Right lung (tissue), 2 donors: ENCODE measurements at regions not wholly inside any gene's neighbourhood (a gene's known extent, or its start where the extent isn't known, plus 50 kb on each side); places are given as distances from the start of the nearest gene placed in this dataset.

Source experiments
- DNase-seq, 2 donors: peaks; one replicate each; pipeline ENCODE4 v3.0.0-alpha.2; 2013

DNA sequence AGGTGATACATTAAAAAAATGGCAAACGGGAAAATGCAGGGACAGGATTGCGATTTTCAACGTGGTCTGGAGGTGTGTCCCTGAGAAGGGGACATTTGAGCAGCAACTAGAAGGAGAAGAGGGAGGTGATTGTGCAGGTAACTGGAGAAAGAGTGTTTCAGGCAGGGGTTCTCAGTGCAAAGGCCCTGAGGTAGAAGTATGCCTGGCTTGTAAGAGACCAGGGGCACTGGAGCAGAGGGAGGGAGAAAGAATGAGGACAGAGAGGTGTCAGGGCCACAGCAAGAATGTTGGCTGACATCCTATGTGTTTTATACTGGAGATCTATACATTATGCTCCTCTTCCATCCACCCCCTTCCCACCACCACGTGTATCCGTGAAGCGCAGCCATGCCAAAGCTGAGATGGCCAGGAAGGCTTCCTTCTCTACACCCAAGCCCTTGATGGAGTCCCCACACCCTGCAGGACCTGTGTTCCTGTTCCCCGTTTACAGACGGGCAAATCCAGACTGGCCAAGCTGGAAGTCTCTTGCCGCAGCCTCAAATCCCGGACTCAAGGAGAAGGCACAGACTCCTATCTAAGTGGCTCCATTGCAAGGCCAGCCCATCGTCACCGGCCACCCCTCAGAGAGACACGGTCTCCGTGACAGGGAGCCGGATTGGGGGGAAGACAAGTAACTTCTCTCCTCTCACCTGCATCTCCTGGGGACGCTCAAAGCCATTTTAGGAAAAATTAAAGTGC lies 416.1 kb downstream of the MN1 start:
- no peak for DNase-seq

DNA sequence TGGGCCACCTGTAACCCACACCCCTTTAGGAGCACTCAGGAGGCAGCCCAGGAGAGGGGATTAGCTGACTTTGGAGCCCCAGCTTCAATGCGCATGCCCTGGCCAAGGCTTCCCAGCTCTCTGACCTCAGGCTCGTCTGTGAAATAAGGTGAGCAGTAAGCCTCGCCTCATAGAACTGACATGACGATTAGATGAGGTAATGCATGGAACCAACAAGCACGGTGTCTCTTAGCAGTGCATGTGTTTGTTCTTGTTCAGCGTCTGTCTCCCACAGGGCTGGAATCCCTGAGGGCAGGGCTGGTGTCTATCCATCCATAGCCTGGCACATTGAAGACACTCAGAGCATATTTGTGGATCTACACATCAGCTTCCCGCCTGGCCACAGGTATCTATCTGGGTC lies 415.4 kb downstream of the MN1 start:
- DNase-seq = no peak

DNA sequence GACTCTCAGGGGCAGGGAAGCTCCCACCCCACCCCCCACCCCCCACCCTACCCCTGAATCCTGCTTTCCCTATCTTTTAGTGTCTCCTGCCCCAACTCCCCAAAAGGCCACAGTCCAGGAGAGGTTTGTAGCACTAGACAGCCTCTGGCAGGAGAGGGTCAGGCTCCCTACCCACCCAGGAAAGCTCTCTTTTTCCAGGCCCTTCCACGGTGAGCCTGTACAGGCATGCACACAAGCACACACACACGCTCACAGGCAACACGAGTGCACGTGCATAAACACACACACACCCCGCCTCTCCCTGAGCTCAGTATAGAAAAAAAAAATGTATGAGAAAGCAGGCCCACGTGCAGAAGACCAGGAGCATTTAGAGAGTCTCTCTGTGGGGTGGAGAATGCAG lies 414.0 kb downstream of the MN1 start:
- no peak for DNase-seq

DNA sequence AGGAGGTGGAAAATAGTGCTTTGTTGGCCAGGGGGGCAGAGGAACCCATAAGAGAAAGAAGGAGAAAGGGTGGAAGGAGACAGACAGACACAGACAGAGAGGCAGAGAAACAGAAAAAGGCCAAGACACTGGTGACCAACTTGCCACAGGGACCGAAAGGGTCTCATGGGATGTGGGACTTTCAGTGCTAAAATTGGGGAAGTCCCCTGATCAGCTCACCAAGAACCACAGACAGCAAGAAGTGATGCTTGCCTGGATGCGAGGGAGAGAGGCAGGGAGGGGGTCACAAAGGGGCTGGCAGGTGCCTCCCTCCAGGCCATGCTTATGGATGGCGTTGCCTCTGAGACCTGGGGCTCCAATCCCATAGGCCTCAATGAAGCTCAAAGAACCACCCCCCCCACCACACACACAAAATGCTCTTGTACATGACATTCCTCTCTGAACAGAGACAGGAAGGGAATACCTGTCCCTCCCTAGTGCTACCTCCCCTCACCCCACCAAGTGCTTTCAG lies 413.4 kb downstream of the MN1 start:
- DNase-seq = no peak

GRCh38 chr22:27389727-27390075 lies 411.9 kb downstream of the MN1 start:
- no peak for DNase-seq

GRCh38 chr22:27391092-27391770 lies 410.3 kb downstream of the MN1 start:
- no peak for DNase-seq

DNA sequence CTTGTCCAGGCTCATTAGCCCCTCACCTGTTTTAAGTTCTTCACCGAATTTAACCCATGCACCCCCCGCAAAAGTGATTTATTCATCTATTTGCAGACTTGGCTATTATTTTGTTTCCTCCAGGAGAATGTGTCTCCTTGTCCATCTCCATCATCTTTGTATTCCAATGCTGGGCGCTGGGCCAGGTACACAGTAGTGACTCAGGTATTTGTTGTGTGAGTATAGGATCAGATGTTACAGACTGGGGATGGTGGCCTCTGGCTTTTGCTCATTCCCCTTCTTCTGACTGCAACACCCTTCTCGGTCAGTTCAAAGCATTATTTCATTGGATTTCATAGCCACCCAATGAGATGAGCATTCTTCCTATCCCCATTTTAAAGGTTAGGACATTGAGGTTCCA lies 408.2 kb downstream of the MN1 start:
- DNase-seq = no peak

DNA sequence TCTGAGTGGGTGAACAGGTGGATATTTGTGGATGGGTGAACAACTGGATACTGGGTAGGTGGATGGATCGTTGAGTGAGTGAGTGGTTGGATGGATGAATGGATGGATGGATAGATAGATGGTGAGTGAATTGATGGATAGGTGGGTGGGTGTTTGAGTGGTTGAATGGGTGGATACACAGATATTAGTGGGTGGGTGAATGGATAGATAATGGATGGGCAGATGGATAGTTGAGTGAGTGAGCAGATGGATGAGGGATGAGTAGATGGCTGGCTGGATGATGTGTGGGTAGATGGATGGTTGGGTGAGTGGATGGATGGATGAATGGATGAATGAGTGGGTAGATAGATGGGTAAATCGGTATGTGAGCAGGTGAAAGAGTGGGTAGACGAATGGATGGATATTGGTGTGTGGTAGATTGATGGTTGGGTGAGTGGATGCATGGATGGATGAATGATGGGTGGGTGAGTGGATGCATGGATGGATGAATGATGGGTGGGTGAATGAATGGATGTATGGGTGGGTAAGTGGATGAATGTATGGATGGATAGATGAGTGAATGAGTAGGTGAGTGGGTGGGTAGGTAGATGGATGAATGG lies 406.7 kb downstream of the MN1 start:
- no peak for DNase-seq

DNA sequence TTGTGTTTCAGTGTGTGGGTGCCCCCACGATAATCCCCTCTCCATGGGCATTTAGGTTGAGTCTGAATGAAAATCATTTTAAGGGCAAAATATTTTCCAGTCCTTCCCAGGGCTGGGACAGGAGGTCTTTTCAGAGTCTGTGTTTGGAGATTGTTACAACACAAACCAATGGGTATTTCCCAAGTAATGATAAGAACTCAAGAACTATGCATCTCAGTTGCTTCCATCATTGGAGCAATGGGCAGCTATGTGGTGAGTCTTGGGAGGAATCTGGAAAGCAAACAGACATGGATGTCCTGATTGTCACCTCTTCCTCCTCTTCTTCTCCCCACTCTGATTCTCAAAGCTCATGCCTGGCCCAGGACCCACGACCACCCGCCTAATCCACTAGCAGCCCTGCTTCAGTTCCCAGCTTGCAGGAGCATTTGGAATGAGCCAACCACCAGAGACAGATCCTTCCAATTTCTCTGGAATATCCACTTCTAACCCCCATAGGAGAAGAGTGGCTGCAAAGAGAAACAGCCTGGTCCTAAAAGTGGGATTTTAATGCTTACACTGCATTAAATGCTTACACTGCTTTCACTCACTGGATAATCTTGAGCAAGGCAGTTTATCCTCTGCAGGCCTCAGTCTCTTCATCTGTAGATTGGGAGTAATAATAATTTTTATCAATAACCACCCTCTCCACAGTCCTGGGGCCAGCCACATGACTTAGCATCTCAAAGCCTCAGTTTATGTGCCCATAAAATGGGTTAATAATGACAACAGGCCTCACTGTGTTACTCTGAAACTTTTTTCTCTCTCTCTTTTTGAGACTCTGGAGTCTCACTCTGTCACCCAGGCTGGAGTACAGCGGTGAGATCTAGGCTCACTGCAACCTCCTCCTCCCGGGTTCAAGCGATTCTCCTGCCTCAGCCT lies 404.3 kb downstream of the MN1 start:
- DNase-seq = no peak

GRCh38 chr22:27397954-27398342 lies 403.6 kb downstream of the MN1 start:
- DNase-seq = no peak

DNA sequence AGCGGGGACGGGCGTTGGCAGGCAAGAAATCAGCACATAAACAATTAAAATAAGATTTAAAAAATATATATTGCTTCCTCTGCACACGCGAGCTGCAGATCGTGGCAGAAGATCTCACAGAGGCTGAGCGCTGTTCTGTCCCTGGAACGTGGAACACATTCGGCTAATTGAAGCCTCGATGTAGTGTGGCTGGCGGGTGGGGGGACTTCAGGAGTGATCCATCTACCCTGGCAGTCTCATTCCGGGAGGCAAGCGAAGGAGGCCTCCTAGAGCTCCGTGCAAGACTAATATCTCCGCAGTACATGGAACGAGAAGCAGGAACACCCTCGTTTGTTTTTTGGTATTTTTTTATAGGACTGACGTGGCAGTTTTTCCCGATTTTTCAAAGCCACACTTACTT lies 402.4 kb downstream of the MN1 start:
- no peak for DNase-seq

DNA sequence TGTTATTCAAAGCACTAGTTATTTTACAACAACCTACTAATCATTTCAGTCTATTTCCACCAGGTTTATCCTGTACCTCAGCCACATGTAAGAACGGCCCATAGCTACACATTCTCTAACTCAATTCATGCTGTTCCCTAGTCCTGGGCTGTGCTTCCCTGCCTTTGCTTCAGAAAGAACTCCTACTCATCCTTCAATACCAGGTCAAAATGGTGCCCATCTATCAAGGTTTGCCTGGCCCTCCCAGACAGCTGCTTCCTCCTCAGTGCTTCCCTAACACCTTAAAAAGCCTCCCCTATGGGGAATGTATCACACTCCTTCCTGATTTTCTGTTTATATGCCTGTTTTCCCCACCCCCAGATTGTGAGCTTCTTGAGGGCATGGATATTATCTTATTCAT lies 400.7 kb downstream of the MN1 start:
- no peak for DNase-seq

GRCh38 chr22:27401321-27401720 lies 400.2 kb downstream of the MN1 start:
- no peak for DNase-seq

DNA sequence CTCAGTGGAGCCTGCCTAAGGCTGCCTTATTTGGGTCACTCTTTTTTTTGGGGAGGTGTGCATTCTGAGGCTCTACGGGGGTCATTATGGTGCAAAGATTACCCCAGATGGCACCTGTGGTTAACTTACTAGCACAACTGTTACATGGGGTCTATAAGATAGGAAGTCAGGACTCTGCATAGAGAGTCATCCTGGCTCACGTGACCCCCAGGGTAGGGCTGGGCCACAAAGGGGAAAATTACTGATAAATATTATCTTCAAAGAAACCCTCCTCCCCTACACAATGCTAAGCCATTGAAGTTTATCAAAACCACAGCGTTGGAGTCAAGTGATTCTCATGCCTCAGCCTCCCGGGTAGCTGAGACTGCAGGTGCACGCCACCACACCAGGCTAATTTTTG lies 397.1 kb downstream of the MN1 start:
- no peak for DNase-seq

GRCh38 chr22:27405672-27406388 lies 395.7 kb downstream of the MN1 start:
- DNase-seq = no peak

- no peak for DNase-seq
Measured at GRCh38 chr22:27406389-27406861, 395.1 kb downstream of the MN1 start.

DNA sequence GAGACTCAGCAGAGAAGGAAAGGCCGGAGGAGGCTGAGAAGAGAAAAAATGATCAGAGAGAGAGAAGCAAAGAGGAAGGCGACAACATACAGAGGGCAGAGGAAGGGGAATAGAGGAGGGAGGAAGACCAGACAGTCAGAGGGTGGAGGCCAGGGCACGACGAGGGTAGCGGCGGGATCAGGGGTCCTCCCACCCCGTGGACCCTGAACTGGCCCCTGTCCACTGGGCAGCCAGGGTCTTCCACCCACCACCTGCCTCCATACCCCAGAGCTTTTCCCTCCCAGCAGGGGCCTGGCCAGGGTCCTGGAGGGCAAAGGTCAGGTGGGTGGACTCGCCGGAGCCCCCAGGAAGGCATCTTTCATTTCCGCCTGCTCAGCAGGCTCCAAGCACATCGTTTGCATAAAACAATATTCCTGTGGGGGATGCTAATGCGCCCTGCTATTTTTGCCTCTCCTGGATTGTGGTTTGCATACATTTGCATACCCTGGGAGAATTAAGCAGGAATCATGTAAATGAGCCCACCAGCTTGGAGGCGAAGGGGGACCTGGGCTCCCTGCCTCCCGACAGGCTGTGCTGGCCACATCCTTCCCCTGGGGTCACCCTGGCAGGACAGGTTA lies 394.1 kb downstream of the MN1 start:
- DNase-seq = no peak

GRCh38 chr22:27408068-27408467 lies 393.5 kb downstream of the MN1 start:
- no peak for DNase-seq

DNA sequence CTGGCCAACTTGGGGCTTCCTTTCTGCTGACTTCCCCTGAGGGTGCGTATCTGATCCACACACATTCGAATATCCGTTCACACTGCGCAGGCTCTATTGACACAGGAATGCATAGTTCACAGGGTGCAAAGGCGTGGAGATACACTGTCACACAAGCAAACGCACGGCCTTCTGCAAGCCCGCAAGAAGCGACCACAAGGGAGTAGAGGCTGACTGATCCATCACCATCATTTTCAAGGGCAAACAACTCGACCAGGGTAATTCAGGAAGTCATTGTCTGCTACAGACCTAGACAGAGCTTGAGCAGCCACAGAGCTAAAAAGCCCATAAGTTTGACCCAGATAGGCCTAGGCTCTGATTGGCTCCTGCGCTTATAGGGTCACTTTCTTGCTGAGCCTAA lies 392.3 kb downstream of the MN1 start:
- DNase-seq = no peak

DNA sequence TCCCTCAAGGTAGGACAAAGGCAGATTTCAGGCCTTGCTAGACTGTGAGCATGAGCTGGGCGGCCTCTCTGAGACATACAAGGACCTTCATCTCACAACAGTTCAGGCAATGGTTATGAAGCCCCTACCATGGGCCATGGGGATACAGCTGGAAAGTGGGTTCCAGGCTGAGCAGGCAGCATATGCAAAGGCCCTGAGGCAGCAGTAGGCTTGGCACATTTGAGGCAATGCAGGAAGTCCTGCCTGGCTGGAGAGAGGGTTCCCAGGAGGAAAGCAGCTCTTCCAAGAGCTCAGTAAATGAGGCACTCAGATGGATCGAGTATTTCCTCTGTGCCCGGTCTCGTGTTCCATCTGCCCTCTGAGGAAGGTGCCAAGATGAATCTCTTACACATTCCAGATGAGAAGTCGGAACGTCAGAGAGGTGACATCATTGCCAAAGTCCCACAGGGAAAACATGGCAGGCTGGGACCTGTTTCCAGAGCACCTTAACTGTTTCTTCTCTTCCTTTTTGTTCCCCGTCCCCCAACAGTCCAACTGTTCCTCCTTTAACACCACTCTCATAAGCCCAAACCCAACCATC lies 388.6 kb downstream of the MN1 start:
- no peak for DNase-seq

GRCh38 chr22:27413702-27414101 lies 387.9 kb downstream of the MN1 start:
- DNase-seq = no peak
